ENCODE measurements at regions not wholly inside any gene's neighbourhood (a gene's known extent, or its start where the extent isn't known, plus 50 kb on each side); places are given as distances from the start of the nearest gene placed in this dataset.

DNA sequence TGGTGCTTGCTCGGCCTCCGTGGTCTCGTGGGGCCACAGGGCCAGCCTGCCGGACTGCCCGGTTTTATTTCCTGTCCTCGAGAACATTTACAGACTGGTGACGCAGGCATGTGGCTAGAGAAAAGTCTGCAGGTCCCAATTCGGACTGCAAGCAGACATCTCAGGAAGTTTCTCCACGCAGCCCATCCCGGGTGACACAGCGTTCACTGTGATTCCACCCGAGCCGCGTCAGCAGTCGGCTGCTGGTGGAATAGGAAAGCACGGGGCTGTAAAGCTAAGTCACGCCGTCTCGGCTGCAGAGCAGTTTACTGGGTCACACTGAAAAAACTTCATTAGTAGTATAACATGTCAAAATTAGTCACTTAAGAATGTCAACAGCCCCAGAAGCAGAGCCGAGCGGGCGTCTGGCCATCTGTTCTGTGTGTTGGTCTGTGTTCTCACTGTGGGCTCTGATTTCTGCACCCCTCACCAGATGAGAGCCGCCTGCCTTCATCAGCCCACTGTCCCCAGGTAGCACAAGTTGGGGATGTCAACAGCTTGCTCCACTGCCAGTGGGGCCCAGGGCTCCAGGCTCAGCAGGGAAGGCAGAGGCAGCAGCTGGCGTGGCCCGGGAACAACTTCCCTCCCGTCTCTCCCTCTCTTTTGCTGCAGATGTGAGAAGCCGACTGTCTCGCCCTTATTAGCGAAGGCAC, 363.7 kb downstream of the IRX2 start:
- TF ChIP-seq EZH2 (IDR thresholded peaks at IDR 0.05; ENCODE audit: borderline replicate concordance, insufficient read depth, low read length, poor library complexity, severe bottlenecking) (no peak), RAD21 (conservative IDR thresholded peaks at IDR 0.05) (no peak), EP300 (conservative IDR thresholded peaks at IDR 0.05; ENCODE audit: poor library complexity, severe bottlenecking) (no peak), POLR2AphosphoS5 (IDR thresholded peaks at IDR 0.05) (no peak), SMC3 (conservative IDR thresholded peaks at IDR 0.05; ENCODE audit: poor library complexity) (no peak), TAF1 (IDR thresholded peaks at IDR 0.05; ENCODE audit: low read depth) (no peak), MXI1 (conservative IDR thresholded peaks at IDR 0.05; ENCODE audit: poor library complexity, severe bottlenecking) (no peak)
- TF ChIP-seq, protein P1, sequence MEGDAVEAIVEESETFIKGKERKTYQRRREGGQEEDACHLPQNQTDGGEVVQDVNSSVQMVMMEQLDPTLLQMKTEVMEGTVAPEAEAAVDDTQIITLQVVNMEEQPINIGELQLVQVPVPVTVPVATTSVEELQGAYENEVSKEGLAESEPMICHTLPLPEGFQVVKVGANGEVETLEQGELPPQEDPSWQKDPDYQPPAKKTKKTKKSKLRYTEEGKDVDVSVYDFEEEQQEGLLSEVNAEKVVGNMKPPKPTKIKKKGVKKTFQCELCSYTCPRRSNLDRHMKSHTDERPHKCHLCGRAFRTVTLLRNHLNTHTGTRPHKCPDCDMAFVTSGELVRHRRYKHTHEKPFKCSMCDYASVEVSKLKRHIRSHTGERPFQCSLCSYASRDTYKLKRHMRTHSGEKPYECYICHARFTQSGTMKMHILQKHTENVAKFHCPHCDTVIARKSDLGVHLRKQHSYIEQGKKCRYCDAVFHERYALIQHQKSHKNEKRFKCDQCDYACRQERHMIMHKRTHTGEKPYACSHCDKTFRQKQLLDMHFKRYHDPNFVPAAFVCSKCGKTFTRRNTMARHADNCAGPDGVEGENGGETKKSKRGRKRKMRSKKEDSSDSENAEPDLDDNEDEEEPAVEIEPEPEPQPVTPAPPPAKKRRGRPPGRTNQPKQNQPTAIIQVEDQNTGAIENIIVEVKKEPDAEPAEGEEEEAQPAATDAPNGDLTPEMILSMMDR (IDR thresholded peaks at IDR 0.05; ENCODE audit: poor library complexity, severe bottlenecking), result no peak
- TF ChIP-seq, protein P2, sequence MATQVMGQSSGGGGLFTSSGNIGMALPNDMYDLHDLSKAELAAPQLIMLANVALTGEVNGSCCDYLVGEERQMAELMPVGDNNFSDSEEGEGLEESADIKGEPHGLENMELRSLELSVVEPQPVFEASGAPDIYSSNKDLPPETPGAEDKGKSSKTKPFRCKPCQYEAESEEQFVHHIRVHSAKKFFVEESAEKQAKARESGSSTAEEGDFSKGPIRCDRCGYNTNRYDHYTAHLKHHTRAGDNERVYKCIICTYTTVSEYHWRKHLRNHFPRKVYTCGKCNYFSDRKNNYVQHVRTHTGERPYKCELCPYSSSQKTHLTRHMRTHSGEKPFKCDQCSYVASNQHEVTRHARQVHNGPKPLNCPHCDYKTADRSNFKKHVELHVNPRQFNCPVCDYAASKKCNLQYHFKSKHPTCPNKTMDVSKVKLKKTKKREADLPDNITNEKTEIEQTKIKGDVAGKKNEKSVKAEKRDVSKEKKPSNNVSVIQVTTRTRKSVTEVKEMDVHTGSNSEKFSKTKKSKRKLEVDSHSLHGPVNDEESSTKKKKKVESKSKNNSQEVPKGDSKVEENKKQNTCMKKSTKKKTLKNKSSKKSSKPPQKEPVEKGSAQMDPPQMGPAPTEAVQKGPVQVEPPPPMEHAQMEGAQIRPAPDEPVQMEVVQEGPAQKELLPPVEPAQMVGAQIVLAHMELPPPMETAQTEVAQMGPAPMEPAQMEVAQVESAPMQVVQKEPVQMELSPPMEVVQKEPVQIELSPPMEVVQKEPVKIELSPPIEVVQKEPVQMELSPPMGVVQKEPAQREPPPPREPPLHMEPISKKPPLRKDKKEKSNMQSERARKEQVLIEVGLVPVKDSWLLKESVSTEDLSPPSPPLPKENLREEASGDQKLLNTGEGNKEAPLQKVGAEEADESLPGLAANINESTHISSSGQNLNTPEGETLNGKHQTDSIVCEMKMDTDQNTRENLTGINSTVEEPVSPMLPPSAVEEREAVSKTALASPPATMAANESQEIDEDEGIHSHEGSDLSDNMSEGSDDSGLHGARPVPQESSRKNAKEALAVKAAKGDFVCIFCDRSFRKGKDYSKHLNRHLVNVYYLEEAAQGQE (IDR thresholded peaks at IDR 0.05; ENCODE audit: borderline replicate concordance), result no peak

Data from neural cell (in vitro differentiated cells).